ENCODE measurements at regions not wholly inside any gene's neighbourhood (a gene's known extent, or its start where the extent isn't known, plus 50 kb on each side); places are given as distances from the start of the nearest gene placed in this dataset.

GRCh38 chr10:76649254-76649653, 988.4 kb downstream of the KCNMA1 start:
- TF ChIP-seq, protein P1, sequence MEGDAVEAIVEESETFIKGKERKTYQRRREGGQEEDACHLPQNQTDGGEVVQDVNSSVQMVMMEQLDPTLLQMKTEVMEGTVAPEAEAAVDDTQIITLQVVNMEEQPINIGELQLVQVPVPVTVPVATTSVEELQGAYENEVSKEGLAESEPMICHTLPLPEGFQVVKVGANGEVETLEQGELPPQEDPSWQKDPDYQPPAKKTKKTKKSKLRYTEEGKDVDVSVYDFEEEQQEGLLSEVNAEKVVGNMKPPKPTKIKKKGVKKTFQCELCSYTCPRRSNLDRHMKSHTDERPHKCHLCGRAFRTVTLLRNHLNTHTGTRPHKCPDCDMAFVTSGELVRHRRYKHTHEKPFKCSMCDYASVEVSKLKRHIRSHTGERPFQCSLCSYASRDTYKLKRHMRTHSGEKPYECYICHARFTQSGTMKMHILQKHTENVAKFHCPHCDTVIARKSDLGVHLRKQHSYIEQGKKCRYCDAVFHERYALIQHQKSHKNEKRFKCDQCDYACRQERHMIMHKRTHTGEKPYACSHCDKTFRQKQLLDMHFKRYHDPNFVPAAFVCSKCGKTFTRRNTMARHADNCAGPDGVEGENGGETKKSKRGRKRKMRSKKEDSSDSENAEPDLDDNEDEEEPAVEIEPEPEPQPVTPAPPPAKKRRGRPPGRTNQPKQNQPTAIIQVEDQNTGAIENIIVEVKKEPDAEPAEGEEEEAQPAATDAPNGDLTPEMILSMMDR (IDR thresholded peaks at IDR 0.05; ENCODE audit: insufficient read depth, low read length) = no peak
- no peak overlapping the region for H3K4me3 ChIP-seq (ENCODE audit: low read depth, low read length)
- no peak for DNase-seq (ENCODE audit: low read depth)

- DNase-seq (ENCODE audit: low read depth) = peak; percentile 6
- no peak overlapping the region for H3K4me3 ChIP-seq (ENCODE audit: low read depth, low read length)
- TF ChIP-seq, protein P1 (IDR thresholded peaks at IDR 0.05; ENCODE audit: insufficient read depth, low read length) = no peak
Observed at GRCh38 chr10:76647301-76647700, 990.3 kb downstream of the KCNMA1 start.

- TF ChIP-seq, protein P1 (IDR thresholded peaks at IDR 0.05; ENCODE audit: insufficient read depth, low read length) = no peak
- H3K4me3 ChIP-seq (ENCODE audit: low read depth, low read length) = no peak overlapping the region
- DNase-seq (ENCODE audit: low read depth) = no peak
Observed at GRCh38 chr10:76645341-76645740, 992.3 kb downstream of the KCNMA1 start.

- H3K4me3 ChIP-seq (ENCODE audit: low read depth, low read length) = no peak overlapping the region
- DNase-seq (ENCODE audit: low read depth) = no peak
- TF ChIP-seq, protein P1 (IDR thresholded peaks at IDR 0.05; ENCODE audit: insufficient read depth, low read length) = no peak
Observed at GRCh38 chr10:76644476-76644875, 993.1 kb downstream of the KCNMA1 start.

- DNase-seq (ENCODE audit: low read depth) = no peak
- H3K4me3 ChIP-seq (ENCODE audit: low read depth, low read length) = no peak overlapping the region
- TF ChIP-seq, protein P1 (IDR thresholded peaks at IDR 0.05; ENCODE audit: insufficient read depth, low read length) = no peak
Observed at GRCh38 chr10:76643511-76643911, 994.1 kb downstream of the KCNMA1 start.

GRCh38 chr10:76642358-76642757, 995.2 kb downstream of the KCNMA1 start:
- no peak overlapping the region for H3K4me3 ChIP-seq (ENCODE audit: low read depth, low read length)
- DNase-seq (ENCODE audit: low read depth) = peak; percentile 14
- TF ChIP-seq, protein P1 (IDR thresholded peaks at IDR 0.05; ENCODE audit: insufficient read depth, low read length) = no peak

GRCh38 chr10:76641215-76641614, 996.4 kb downstream of the KCNMA1 start:
- H3K4me3 ChIP-seq (ENCODE audit: low read depth, low read length) = no peak overlapping the region
- TF ChIP-seq, protein P1 (IDR thresholded peaks at IDR 0.05; ENCODE audit: insufficient read depth, low read length) = no peak
- DNase-seq (ENCODE audit: low read depth) = no peak

Measured in fibroblast of the aortic adventitia (primary cell).